A549 (cell line): ENCODE measurements at regions not wholly inside any gene's neighbourhood (a gene's known extent, or its start where the extent isn't known, plus 50 kb on each side); places are given as distances from the start of the nearest gene placed in this dataset.

Experiments
- ATAC-seq, 2 experiments: fragments of 200-7000 bp in 1 of 2; fragments of >200 bp in 1 of 2; cut with Nextera tagmentation in 1 of 2; cut with Tn5 transposase in 1 of 2; 3 replicates each; pipeline versions ENCODE4 v1.8.0 to v1.9.1; 2018 to 2020; ENCODE audit warnings: mild to moderate bottlenecking in 1 of 2, moderate library complexity in 1 of 2
- CTCF ChIA-PET: fragments of 300-600 bp; sonication (Branson Sonifier 250); formaldehyde crosslinking; extraction: SDS; loops from one replicate; lab custom pipeline; 2021; ENCODE audit warnings: antibody characterized with exemption, inconsistent platforms; lab: Yijun Ruan, JAX
- POLR2A ChIA-PET: fragments of 350-600 bp; formaldehyde crosslinking; extraction: SDS; loops from one replicate; lab custom pipeline; 2021; ENCODE audit warnings: antibody characterized with exemption, inconsistent platforms; lab: Yijun Ruan, JAX
- DNase-seq, 2 experiments: peaks; one replicate each; pipeline versions ENCODE4 v3.0.0 to v3.0.0-alpha.2; 2011 to 2016; ENCODE audit warnings: low read depth in 1 of 2, low spot score in 1 of 2
- FAIRE-seq: peaks from 2 replicates; lab custom pipeline; 2011; peaks lifted over from hg19 to GRCh38; lab: Jason Lieb, UNC
- H3K27ac ChIP-seq, 2 experiments: fragments of >200 bp; sonication (Bioruptor Twin); formaldehyde crosslinking; 3 replicates each; pipeline ENCODE4 v1.5.1; 2016 to 2017
- H3K4me1 ChIP-seq: fragments of >200 bp; sonication (Bioruptor Twin); formaldehyde crosslinking; 3 replicates; pipeline ENCODE4 v1.6.1; 2016
- H3K4me2 ChIP-seq: fragments of >200 bp; sonication (Bioruptor Twin); formaldehyde crosslinking; 3 replicates; pipeline ENCODE4 v1.6.1; 2016
- H3K4me3 ChIP-seq: fragments of >200 bp; sonication (Bioruptor Twin); formaldehyde crosslinking; 3 replicates; pipeline ENCODE4 v1.5.1; 2016
- H3K9me3 ChIP-seq: fragments of >200 bp; sonication (Bioruptor Twin); formaldehyde crosslinking; 3 replicates; pipeline ENCODE4 v1.6.1; 2016
- CEBPB ChIP-seq, 2 experiments: fragments of >200 bp in 1 of 2; sonication (Bioruptor Twin) in 1 of 2; formaldehyde crosslinking in 1 of 2; IDR thresholded peaks; 2 replicates each; pipeline ENCODE4 v1.6.1; 2012 to 2016
- EHF ChIP-seq: fragments of 250-450 bp; sonication (Bioruptor Pico); IDR thresholded peaks from 2 replicates; pipeline ENCODE4 v1.5.0; 2020; ENCODE audit warnings: mild to moderate bottlenecking
- HDAC2 ChIP-seq: fragments of 200-600 bp; sonication (generic); IDR thresholded peaks from 2 replicates; pipeline ENCODE4 v1.6.1; 2016
- JUNB ChIP-seq: fragments of >200 bp; sonication (Bioruptor Twin); formaldehyde crosslinking; IDR thresholded peaks from 2 replicates; pipeline ENCODE4 v1.6.1; 2016
- RARB ChIP-seq: fragments of 250-450 bp; sonication (Bioruptor Pico); IDR thresholded peaks from 2 replicates; pipeline ENCODE4 v1.8.0; 2021; ENCODE audit warnings: mild to moderate bottlenecking, moderate library complexity
- RFX5 ChIP-seq: fragments of 450-650 bp; IDR thresholded peaks from 2 replicates; pipeline ENCODE4 v1.7.1; 2014; ENCODE audit warnings: antibody characterized with exemption, mild to moderate bottlenecking, moderate library complexity
- RNF2 ChIP-seq: fragments of 200-600 bp; sonication (generic); IDR thresholded peaks from 2 replicates; pipeline ENCODE4 v1.6.1; 2016; ENCODE audit warnings: low read depth, mild to moderate bottlenecking, antibody characterized with exemption, moderate library complexity, borderline replicate concordance
- SMC3 ChIP-seq: fragments of >200 bp; sonication (Bioruptor Twin); formaldehyde crosslinking; IDR thresholded peaks from 3 replicates; pipeline ENCODE4 v1.6.1; 2018; ENCODE audit warnings: inconsistent platforms
- TFCP2L1 ChIP-seq: fragments of 250-450 bp; sonication (Bioruptor Pico); IDR thresholded peaks from 2 replicates; pipeline ENCODE4 v1.5.0; 2021; ENCODE audit warnings: mild to moderate bottlenecking
- TP53 ChIP-seq: fragments of 250-450 bp; sonication (Bioruptor Pico); IDR thresholded peaks from 2 replicates; pipeline ENCODE4 v1.5.0; 2021; ENCODE audit warnings: mild to moderate bottlenecking, moderate library complexity
- ZC3H11A ChIP-seq: fragments of 450-650 bp; IDR thresholded peaks from 2 replicates; pipeline ENCODE4 v1.6.1; 2014; ENCODE audit warnings: antibody characterized with exemption, mild to moderate bottlenecking
- WGBS: methylation state at CpG from one replicate; pipeline ENCODE4 v1.1.6; 2017; ENCODE audit errors: missing lambda C conversion rate; 5-methylcytosine and 5-hydroxymethylcytosine counted together
- TF ChIP-seq, protein P1 (sequence below): fragments of >200 bp; sonication (Bioruptor Twin); formaldehyde crosslinking; IDR thresholded peaks from 3 replicates; pipeline ENCODE4 v1.5.1; 2016
- TF ChIP-seq, protein P2 (sequence below): fragments of 200-600 bp; sonication (generic); IDR thresholded peaks from 2 replicates; pipeline ENCODE4 v1.6.1; 2016; ENCODE audit warnings: antibody characterized with exemption, mild to moderate bottlenecking, moderate library complexity
- TF ChIP-seq, protein P3 (sequence below): fragments of 250-450 bp; sonication (Bioruptor Pico); IDR thresholded peaks from 2 replicates; pipeline ENCODE4 v1.5.0; 2020; ENCODE audit warnings: low read depth, mild to moderate bottlenecking, moderate library complexity
- TF ChIP-seq, protein P4 (sequence below): fragments of 150-350 bp; IDR thresholded peaks from 2 replicates; pipeline ENCODE4 v1.6.1; 2014; ENCODE audit warnings: low read depth, mild to moderate bottlenecking, low read length

DNA sequence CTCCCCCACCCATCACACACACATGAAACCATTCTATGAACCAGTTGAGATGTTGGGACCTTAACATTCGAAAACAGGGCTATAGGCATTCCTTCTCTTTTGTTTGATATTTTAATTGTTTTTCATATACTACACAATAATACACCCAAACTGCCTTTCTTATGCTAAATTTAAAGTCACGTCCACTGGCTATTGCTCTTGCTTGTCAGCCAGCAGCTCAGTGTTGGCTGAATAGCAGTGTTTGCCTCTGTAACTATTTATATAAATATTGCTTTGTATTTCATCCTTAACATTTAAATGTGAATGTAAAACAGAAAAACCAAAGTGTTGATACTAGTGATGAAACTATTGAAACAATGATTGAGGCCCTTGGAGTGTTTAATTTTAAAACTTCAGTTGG, 234.4 kb upstream of the KCNK2 start (continued):
- no peak for TF ChIP-seq CEBPB (IDR thresholded peaks at IDR 0.05)
- no peak for TF ChIP-seq RNF2
- TF ChIP-seq JUNB: no peak
- TF ChIP-seq EHF (CRISPR knock-in tag): no peak
- TF ChIP-seq, protein P1, sequence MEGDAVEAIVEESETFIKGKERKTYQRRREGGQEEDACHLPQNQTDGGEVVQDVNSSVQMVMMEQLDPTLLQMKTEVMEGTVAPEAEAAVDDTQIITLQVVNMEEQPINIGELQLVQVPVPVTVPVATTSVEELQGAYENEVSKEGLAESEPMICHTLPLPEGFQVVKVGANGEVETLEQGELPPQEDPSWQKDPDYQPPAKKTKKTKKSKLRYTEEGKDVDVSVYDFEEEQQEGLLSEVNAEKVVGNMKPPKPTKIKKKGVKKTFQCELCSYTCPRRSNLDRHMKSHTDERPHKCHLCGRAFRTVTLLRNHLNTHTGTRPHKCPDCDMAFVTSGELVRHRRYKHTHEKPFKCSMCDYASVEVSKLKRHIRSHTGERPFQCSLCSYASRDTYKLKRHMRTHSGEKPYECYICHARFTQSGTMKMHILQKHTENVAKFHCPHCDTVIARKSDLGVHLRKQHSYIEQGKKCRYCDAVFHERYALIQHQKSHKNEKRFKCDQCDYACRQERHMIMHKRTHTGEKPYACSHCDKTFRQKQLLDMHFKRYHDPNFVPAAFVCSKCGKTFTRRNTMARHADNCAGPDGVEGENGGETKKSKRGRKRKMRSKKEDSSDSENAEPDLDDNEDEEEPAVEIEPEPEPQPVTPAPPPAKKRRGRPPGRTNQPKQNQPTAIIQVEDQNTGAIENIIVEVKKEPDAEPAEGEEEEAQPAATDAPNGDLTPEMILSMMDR: no peak
- no peak for TF ChIP-seq RARB (CRISPR knock-in tag)
- TF ChIP-seq SMC3: no peak
- TF ChIP-seq, all 56 proteins: peak for 0

DNA sequence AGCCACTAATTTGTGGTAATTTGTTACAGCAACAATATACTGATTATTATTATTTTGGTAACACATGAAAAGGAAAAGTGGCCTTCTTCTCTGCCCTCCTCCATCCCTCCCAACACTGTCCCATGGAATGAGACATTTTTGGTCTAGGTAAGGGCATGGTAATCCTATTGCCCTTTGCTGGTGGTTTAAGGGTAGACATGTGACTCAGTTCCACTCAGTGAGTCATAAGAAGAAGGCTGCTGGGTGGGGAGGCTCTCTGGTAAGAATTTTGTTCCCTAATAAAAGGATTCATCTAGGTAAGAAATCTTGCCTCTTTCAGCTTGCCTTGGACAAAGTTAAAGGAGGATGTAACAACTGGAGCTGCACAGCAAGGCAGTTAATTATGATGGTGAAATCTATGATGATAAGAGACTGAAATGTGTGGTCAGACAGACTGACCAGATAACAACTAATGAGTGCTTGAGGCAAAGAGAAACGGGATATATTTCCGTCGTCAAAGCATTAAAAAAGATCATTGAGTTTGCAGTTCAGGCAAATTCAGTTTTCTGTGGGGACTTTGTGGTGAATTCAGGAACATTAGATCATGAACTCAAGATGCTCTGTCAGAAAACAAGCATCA, 232.0 kb upstream of the KCNK2 start:
- Histone ChIP-seq H3K4me1 (no peaks in the 10 kb centered on the region), H3K4me3 (no peak overlapping the region), H3K4me2 (no peak overlapping the region), H3K9me3 (0 out of 3 replicates have a peak, but pooled peaks cover 3% of the 10 kb centered on the region), H3K27ac (no peak overlapping the region)
- DNase-seq: no peak
- TF ChIP-seq HDAC2 (no peak), CEBPB (IDR thresholded peaks at IDR 0.05) (no peak), ZC3H11A (no peak), TFCP2L1 (no peak), TP53 (CRISPR knock-in tag) (no peak), SMC3 (no peak)
- TF ChIP-seq, protein P2, sequence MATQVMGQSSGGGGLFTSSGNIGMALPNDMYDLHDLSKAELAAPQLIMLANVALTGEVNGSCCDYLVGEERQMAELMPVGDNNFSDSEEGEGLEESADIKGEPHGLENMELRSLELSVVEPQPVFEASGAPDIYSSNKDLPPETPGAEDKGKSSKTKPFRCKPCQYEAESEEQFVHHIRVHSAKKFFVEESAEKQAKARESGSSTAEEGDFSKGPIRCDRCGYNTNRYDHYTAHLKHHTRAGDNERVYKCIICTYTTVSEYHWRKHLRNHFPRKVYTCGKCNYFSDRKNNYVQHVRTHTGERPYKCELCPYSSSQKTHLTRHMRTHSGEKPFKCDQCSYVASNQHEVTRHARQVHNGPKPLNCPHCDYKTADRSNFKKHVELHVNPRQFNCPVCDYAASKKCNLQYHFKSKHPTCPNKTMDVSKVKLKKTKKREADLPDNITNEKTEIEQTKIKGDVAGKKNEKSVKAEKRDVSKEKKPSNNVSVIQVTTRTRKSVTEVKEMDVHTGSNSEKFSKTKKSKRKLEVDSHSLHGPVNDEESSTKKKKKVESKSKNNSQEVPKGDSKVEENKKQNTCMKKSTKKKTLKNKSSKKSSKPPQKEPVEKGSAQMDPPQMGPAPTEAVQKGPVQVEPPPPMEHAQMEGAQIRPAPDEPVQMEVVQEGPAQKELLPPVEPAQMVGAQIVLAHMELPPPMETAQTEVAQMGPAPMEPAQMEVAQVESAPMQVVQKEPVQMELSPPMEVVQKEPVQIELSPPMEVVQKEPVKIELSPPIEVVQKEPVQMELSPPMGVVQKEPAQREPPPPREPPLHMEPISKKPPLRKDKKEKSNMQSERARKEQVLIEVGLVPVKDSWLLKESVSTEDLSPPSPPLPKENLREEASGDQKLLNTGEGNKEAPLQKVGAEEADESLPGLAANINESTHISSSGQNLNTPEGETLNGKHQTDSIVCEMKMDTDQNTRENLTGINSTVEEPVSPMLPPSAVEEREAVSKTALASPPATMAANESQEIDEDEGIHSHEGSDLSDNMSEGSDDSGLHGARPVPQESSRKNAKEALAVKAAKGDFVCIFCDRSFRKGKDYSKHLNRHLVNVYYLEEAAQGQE: no peak
- TF ChIP-seq, protein P3, sequence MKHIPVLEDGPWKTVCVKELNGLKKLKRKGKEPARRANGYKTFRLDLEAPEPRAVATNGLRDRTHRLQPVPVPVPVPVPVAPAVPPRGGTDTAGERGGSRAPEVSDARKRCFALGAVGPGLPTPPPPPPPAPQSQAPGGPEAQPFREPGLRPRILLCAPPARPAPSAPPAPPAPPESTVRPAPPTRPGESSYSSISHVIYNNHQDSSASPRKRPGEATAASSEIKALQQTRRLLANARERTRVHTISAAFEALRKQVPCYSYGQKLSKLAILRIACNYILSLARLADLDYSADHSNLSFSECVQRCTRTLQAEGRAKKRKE (CRISPR knock-in tag): no peak
- TF ChIP-seq, protein P4, sequence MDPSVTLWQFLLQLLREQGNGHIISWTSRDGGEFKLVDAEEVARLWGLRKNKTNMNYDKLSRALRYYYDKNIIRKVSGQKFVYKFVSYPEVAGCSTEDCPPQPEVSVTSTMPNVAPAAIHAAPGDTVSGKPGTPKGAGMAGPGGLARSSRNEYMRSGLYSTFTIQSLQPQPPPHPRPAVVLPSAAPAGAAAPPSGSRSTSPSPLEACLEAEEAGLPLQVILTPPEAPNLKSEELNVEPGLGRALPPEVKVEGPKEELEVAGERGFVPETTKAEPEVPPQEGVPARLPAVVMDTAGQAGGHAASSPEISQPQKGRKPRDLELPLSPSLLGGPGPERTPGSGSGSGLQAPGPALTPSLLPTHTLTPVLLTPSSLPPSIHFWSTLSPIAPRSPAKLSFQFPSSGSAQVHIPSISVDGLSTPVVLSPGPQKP: no peak
- CTCF ChIA-PET: interaction anchor here (1.2 kb wide), 1 partner anchor 14 kb away, joined by 4 read pairs; no protein-coding TSS in a partner anchor
- FAIRE-seq: no peak
- no peak for ATAC-seq
- POLR2A ChIA-PET: no interaction called here
- WGBS: 61% methylated on average over 3 of the region's 3 CpGs

DNA sequence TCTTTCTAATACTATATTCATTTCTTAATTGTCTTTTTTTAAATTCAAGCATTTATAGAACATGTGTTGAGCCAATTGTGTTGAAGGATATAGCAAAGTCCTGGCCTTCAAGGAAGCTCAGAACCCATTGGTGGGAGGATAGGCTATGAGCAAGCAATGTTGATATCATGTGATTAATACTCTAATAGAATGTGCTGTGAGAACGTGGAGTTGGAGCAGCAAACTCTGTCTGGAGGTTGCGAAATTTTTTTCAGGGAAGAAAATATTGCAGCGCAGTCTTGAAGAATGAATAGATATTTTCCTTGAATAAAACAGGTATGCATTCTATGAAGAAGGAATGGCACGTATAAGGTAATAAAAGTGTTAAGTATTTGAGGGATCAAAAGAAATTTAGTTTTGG, 229.2 kb upstream of the KCNK2 start:
- no peak for FAIRE-seq
- no peaks in the 10 kb centered on the region for H3K4me1 ChIP-seq

More for the DNA sequence above, 229.2 kb upstream of the KCNK2 start:
- no peak overlapping the region for H3K27ac ChIP-seq
- ATAC-seq (no peak), DNase-seq (no peak)
- CTCF ChIA-PET: no interaction called here
- no peak overlapping the region for H3K4me2 ChIP-seq
- TF ChIP-seq RFX5 (no peak), CEBPB (IDR thresholded peaks at IDR 0.05) (0 out of 4 replicates have a peak, but pooled peaks of 1 of the 2 experiments have one; percentile 10)
- POLR2A ChIA-PET: no interaction called here
- WGBS: 48% methylated on average over 4 of the region's 4 CpGs
- H3K9me3 ChIP-seq: 0 out of 3 replicates have a peak, but pooled peaks cover 3% of the 10 kb centered on the region
- no peak overlapping the region for H3K4me3 ChIP-seq
